Cardiac muscle cell (in vitro differentiated cells and primary cell): ENCODE measurements at regions not wholly inside any gene's neighbourhood (a gene's known extent, or its start where the extent isn't known, plus 50 kb on each side); places are given as distances from the start of the nearest gene placed in this dataset.

ENCODE experiments used
- DNase-seq, 2 donors: peaks; one replicate each; pipeline versions ENCODE4 v3.0.0 to v3.0.0-alpha.2; 2010 to 2017; ENCODE audit warnings: low read depth in 1 of 2, low spot score in 1 of 2
- H3K27ac ChIP-seq: fragments of 200-600 bp; sonication (generic); 2 replicates; pipeline ENCODE4 v1.5.1; 2016
- H3K27me3 ChIP-seq: fragments of 200-600 bp; sonication (generic); 2 replicates; pipeline ENCODE4 v1.6.0; 2016; ENCODE audit warnings: control low read depth
- H3K36me3 ChIP-seq: fragments of 200-600 bp; sonication (generic); 2 replicates; pipeline ENCODE4 v1.5.1; 2016; ENCODE audit warnings: control low read depth
- H3K4me1 ChIP-seq: fragments of 200-600 bp; sonication (generic); 2 replicates; pipeline ENCODE4 v1.8.1; 2017; ENCODE audit warnings: low read depth, mild to moderate bottlenecking, mixed run types
- H3K4me3 ChIP-seq: fragments of 200-600 bp; sonication (generic); 2 replicates; pipeline ENCODE4 v1.5.1; 2016; ENCODE audit warnings: mild to moderate bottlenecking
- H3K9me3 ChIP-seq: fragments of 200-600 bp; sonication (generic); 2 replicates; pipeline ENCODE4 v1.5.1; 2017; ENCODE audit warnings: low read depth, mild to moderate bottlenecking, control low read depth
- TF ChIP-seq, protein P1 (sequence below): IDR thresholded peaks from 2 replicates; pipeline ENCODE4 v1.5.1; 2012; ENCODE audit warnings: low read depth, mild to moderate bottlenecking, low read length

GRCh38 chr9:71626395-71626794 lies 141.9 kb downstream of the CEMIP2 start:
- Histone ChIP-seq H3K4me1 (no peaks in the 10 kb centered on the region), H3K9me3 (no peaks in the 10 kb centered on the region), H3K36me3 (no peaks in the 10 kb centered on the region), H3K4me3 (no peak overlapping the region), H3K27ac (no peak overlapping the region), H3K27me3 (no peaks in the 10 kb centered on the region)
- TF ChIP-seq, protein P1, sequence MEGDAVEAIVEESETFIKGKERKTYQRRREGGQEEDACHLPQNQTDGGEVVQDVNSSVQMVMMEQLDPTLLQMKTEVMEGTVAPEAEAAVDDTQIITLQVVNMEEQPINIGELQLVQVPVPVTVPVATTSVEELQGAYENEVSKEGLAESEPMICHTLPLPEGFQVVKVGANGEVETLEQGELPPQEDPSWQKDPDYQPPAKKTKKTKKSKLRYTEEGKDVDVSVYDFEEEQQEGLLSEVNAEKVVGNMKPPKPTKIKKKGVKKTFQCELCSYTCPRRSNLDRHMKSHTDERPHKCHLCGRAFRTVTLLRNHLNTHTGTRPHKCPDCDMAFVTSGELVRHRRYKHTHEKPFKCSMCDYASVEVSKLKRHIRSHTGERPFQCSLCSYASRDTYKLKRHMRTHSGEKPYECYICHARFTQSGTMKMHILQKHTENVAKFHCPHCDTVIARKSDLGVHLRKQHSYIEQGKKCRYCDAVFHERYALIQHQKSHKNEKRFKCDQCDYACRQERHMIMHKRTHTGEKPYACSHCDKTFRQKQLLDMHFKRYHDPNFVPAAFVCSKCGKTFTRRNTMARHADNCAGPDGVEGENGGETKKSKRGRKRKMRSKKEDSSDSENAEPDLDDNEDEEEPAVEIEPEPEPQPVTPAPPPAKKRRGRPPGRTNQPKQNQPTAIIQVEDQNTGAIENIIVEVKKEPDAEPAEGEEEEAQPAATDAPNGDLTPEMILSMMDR: no peak
- DNase-seq: no peak

GRCh38 chr9:71624728-71625127 lies 143.6 kb downstream of the CEMIP2 start:
- Histone ChIP-seq H3K27ac (no peak overlapping the region), H3K4me3 (no peak overlapping the region), H3K36me3 (no peaks in the 10 kb centered on the region), H3K9me3 (no peaks in the 10 kb centered on the region), H3K4me1 (no peaks in the 10 kb centered on the region), H3K27me3 (no peaks in the 10 kb centered on the region)
- TF ChIP-seq, protein P1: no peak
- no peak for DNase-seq

- no peaks in the 10 kb centered on the region for H3K36me3 ChIP-seq
- DNase-seq: no peak
- H3K4me3 ChIP-seq: no peak overlapping the region
Observed at GRCh38 chr9:71620746-71621145, 147.6 kb downstream of the CEMIP2 start.

DNA sequence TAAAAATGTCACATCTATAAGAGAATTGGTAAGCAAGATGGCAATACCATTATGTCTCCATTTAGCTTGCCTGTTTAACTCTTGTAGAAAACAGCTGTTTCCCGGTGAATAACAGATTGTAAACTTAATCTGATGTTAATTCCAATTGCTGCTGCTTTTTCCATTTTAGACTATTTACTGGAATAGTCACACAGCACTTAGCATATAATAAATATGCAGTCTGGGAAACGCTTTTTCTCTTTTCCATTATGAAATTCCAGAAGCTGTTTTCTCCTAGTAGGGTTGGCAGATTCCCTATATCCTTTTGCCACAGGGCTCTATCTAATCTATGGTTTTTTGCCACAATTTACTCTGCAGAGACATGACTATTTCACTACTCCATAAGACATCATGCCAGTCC lies 148.0 kb downstream of the CEMIP2 start:
- Histone ChIP-seq H3K27ac (no peak overlapping the region), H3K4me1 (no peaks in the 10 kb centered on the region), H3K36me3 (no peaks in the 10 kb centered on the region), H3K9me3 (no peaks in the 10 kb centered on the region), H3K4me3 (no peak overlapping the region), H3K27me3 (no peaks in the 10 kb centered on the region)
- TF ChIP-seq, protein P1: no peak
- DNase-seq: no peak

More at GRCh38 chr9:71620746-71621145, 147.6 kb downstream of the CEMIP2 start:
- Histone ChIP-seq H3K4me1 (no peaks in the 10 kb centered on the region), H3K27ac (no peak overlapping the region), H3K27me3 (no peaks in the 10 kb centered on the region), H3K9me3 (no peaks in the 10 kb centered on the region)
- TF ChIP-seq, protein P1: no peak

DNA sequence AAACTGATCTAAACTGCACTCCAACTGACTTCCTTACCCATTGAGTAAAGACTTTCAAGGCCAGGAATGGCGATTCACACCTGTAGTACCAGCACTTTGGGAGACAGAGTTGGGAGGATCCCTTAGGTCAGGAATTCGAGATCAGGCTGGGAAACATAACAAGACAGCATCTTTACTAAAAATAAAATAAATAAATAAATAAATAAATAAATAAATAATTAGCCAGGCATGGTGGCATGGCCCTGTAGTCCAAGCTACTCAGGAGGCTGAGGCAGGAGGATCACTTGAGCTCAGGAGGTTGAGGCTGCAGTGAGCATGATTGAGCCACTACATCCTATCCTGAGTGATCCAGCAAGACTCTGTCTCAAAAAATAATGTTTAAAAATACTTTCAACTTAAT lies 148.4 kb downstream of the CEMIP2 start:
- TF ChIP-seq, protein P1: no peak
- no peaks in the 10 kb centered on the region for H3K9me3 ChIP-seq
- H3K4me1 ChIP-seq: no peaks in the 10 kb centered on the region
- H3K4me3 ChIP-seq: no peak overlapping the region
- DNase-seq: no peak
- no peaks in the 10 kb centered on the region for H3K36me3 ChIP-seq
- H3K27ac ChIP-seq: no peak overlapping the region
- H3K27me3 ChIP-seq: no peaks in the 10 kb centered on the region
